Gastroesophageal sphincter (tissue), 4 donors: ENCODE measurements at regions not wholly inside any gene's neighbourhood (a gene's known extent, or its start where the extent isn't known, plus 50 kb on each side); places are given as distances from the start of the nearest gene placed in this dataset.

ENCODE experiments used
- ATAC-seq: fragments of 150-250 bp; one replicate; pipeline ENCODE4 v1.9.1; 2016; ENCODE audit warnings: mild to moderate bottlenecking, moderate library complexity
- H3K27ac ChIP-seq, 4 donors: fragments of 200-600 bp; sonication (generic) in 3 of 4; 1 replicate in 3 of 4; 2 replicates in 1 of 4; pipeline ENCODE4 v1.5.1; 2016 to 2019
- H3K27me3 ChIP-seq: fragments of 200-600 bp; sonication (generic); one replicate; pipeline ENCODE4 v1.5.1; 2019
- H3K36me3 ChIP-seq, 2 donors: fragments of 200-600 bp; sonication (generic); one replicate each; pipeline ENCODE4 v1.5.1; 2019; ENCODE audit warnings: control low read depth in 1 of 2
- H3K4me1 ChIP-seq, 3 donors: fragments of 200-600 bp; sonication (generic); 1 replicate in 2 of 3; 2 replicates in 1 of 3; pipeline ENCODE4 v1.5.1; 2016 to 2019; ENCODE audit warnings: control low read depth in 2 of 3
- H3K4me3 ChIP-seq, 2 donors: fragments of 200-600 bp; sonication (generic); one replicate each; pipeline ENCODE4 v1.5.1; 2019; ENCODE audit warnings: mild to moderate bottlenecking in 1 of 2, moderate library complexity in 1 of 2
- H3K9me3 ChIP-seq, 3 donors: fragments of 200-600 bp; sonication (generic); one replicate each; pipeline ENCODE4 v1.5.1; 2017 to 2019; ENCODE audit warnings: control low read depth in 2 of 3
- CTCF ChIP-seq, 4 experiments: fragments of 200-600 bp in 2 of 4; fragments of 450-650 bp in 2 of 4; sonication (generic) in 1 of 4; IDR thresholded peaks; one replicate each; pipeline ENCODE4 v1.5.1; 2017 to 2019; ENCODE audit warnings: antibody characterized with exemption in 4 of 4, mild to moderate bottlenecking in 2 of 4, moderate library complexity in 2 of 4
- EP300 ChIP-seq: sonication (generic); formaldehyde crosslinking; IDR thresholded peaks from one replicate; pipeline ENCODE4 v1.6.1; 2017; ENCODE audit warnings: antibody characterized with exemption, mild to moderate bottlenecking
- POLR2A ChIP-seq, 2 donors: fragments of 450-650 bp; IDR thresholded peaks; one replicate each; pipeline ENCODE4 v1.6.1; 2017; ENCODE audit warnings: antibody characterized with exemption in 2 of 2, mild to moderate bottlenecking in 2 of 2, moderate library complexity in 1 of 2
- POLR2AphosphoS5 ChIP-seq: sonication (generic); formaldehyde crosslinking; IDR thresholded peaks from one replicate; pipeline ENCODE4 v1.6.1; 2017; ENCODE audit warnings: antibody characterized with exemption
- WGBS, 2 donors: methylation state at CpG; one replicate each; pipeline ENCODE4 v1.1.5; 2018; ENCODE audit warnings: low coverage in 1 of 2; 5-methylcytosine and 5-hydroxymethylcytosine counted together

- H3K4me3 ChIP-seq, result no peak overlapping the region
- no peaks in the 10 kb centered on the region for H3K9me3 ChIP-seq
- no peaks in the 10 kb centered on the region for H3K4me1 ChIP-seq
- no peaks in the 10 kb centered on the region for H3K36me3 ChIP-seq
- no peak for ATAC-seq
- H3K27ac ChIP-seq, result no peak overlapping the region
- 69 to 74% methylated on average over 6 of the region's 6 CpGs for WGBS, 2 donors
- H3K27me3 ChIP-seq, result no peaks in the 10 kb centered on the region
- TF ChIP-seq CTCF (IDR thresholded peaks at IDR 0.05) (no peak), POLR2A (IDR thresholded peaks at IDR 0.05) (no peak), EP300 (no peak), POLR2AphosphoS5 (no peak)
Observed at GRCh38 chr13:54133746-54134145, 1105.1 kb downstream of the OLFM4 start.

GRCh38 chr13:54144828-54145227 is 1116.2 kb downstream of the OLFM4 start:
- Histone ChIP-seq H3K4me3 (no peak overlapping the region), H3K36me3 (no peaks in the 10 kb centered on the region), H3K4me1 (no peaks in the 10 kb centered on the region), H3K27me3 (no peaks in the 10 kb centered on the region), H3K27ac (no peak overlapping the region), H3K9me3 (no peaks in the 10 kb centered on the region)
- WGBS, 2 donors, result 65 to 81% methylated on average over 3 of the region's 3 CpGs
- ATAC-seq, result no peak
- TF ChIP-seq POLR2AphosphoS5, result no peak
- TF ChIP-seq POLR2A (IDR thresholded peaks at IDR 0.05), result no peak
- no peak for TF ChIP-seq CTCF (IDR thresholded peaks at IDR 0.05)
- TF ChIP-seq EP300, result no peak

- Histone ChIP-seq H3K27ac (no peak overlapping the region), H3K4me3 (no peak overlapping the region), H3K4me1 (no peaks in the 10 kb centered on the region), H3K9me3 (no peaks in the 10 kb centered on the region), H3K36me3 (no peaks in the 10 kb centered on the region), H3K27me3 (no peaks in the 10 kb centered on the region)
- 88 to 95% methylated on average over 3 of the region's 3 CpGs for WGBS, 2 donors
- no peak for ATAC-seq
- TF ChIP-seq CTCF (IDR thresholded peaks at IDR 0.05) (no peak), POLR2A (IDR thresholded peaks at IDR 0.05) (no peak)
Observed at GRCh38 chr13:54150851-54151250, 1122.2 kb downstream of the OLFM4 start.

GRCh38 chr13:54162069-54162468 is 1133.5 kb downstream of the OLFM4 start:
- no peaks in the 10 kb centered on the region for H3K4me1 ChIP-seq
- ATAC-seq, result no peak
- no peak overlapping the region for H3K4me3 ChIP-seq
- 38 to 88% methylated on average over 1 of the region's 1 CpG for WGBS, 2 donors
- TF ChIP-seq POLR2AphosphoS5 (no peak), POLR2A (IDR thresholded peaks at IDR 0.05) (no peak), CTCF (IDR thresholded peaks at IDR 0.05) (no peak), EP300 (no peak)
- no peaks in the 10 kb centered on the region for H3K36me3 ChIP-seq
- no peaks in the 10 kb centered on the region for H3K27me3 ChIP-seq
- H3K27ac ChIP-seq, result no peak overlapping the region
- H3K9me3 ChIP-seq, result no peaks in the 10 kb centered on the region

- Histone ChIP-seq H3K36me3 (no peaks in the 10 kb centered on the region), H3K4me1 (no peaks in the 10 kb centered on the region), H3K27ac (no peak overlapping the region), H3K4me3 (no peak overlapping the region), H3K9me3 (no peaks in the 10 kb centered on the region), H3K27me3 (no peaks in the 10 kb centered on the region)
- ATAC-seq, result no peak
- 63 to 76% methylated on average over 7 of the region's 7 CpGs for WGBS, 2 donors
- TF ChIP-seq CTCF (IDR thresholded peaks at IDR 0.05) (no peak), POLR2A (IDR thresholded peaks at IDR 0.05) (no peak), EP300 (no peak), POLR2AphosphoS5 (no peak)
Observed at GRCh38 chr13:54165581-54166215, 1137.1 kb downstream of the OLFM4 start.
